Stimulated activated naive CD8-positive, alpha-beta T cell treated with anti-CD3 and anti-CD28 coated beads, Interleukin-15, Interleukin-2, amounts not matched to agents 100 U/mL and 50 U/mL, for 24 hours (primary cell): ENCODE measurements at regions not wholly inside any gene's neighbourhood (a gene's known extent, or its start where the extent isn't known, plus 50 kb on each side); places are given as distances from the start of the nearest gene placed in this dataset.

Experiments
- ATAC-seq: fragments of 150-1000 bp; cut with Tn5 transposase; one replicate; pipeline ENCODE4 v1.10.0; 2021
- DNase-seq: peaks from one replicate; pipeline ENCODE4 v3.0.0; 2021

- no peak for ATAC-seq
- DNase-seq = no peak
These were observed 61.5 kb upstream of the SLC4A4 start for GRCh38 chr4:71277353-71277752.

GRCh38 chr4:71283642-71284257 is 55.1 kb upstream of the SLC4A4 start:
- no peak for ATAC-seq
- DNase-seq = no peak

GRCh38 chr4:71287305-71287704 is 51.5 kb upstream of the SLC4A4 start:
- DNase-seq = no peak
- ATAC-seq = no peak

GRCh38 chr4:71288875-71289274 is 49.9 kb upstream of the SLC4A4 start:
- ATAC-seq = no peak

More at GRCh38 chr4:71288875-71289274, 49.9 kb upstream of the SLC4A4 start:
- no peak for DNase-seq
